Brain pericyte (primary cell): ENCODE measurements at regions not wholly inside any gene's neighbourhood (a gene's known extent, or its start where the extent isn't known, plus 50 kb on each side); places are given as distances from the start of the nearest gene placed in this dataset.

Experiments used
- DNase-seq: peaks from one replicate; pipeline ENCODE4 v3.0.0-alpha.2; 2012; ENCODE audit warnings: low read depth, low spot score

DNA sequence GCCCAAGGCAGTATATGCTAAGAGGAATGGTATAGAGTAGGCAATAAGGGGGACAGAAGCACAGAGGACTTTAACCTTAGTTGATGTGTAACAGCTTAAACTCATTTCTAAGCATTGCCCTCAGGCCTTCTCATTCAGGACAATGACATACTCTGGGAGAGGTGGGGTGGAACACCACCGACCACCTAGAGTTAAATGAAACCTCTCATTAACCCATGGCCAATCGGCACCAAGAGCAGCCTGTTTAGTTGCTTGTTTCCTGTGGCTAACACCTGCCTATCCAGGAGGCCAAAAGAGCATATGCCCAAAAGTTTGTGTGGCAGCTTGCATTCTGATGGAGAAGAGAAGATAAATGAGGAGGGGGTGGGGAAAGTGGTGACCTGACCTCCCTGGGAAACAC lies 50.0 kb downstream of the PABIR2 start:
- no peak for DNase-seq

DNA sequence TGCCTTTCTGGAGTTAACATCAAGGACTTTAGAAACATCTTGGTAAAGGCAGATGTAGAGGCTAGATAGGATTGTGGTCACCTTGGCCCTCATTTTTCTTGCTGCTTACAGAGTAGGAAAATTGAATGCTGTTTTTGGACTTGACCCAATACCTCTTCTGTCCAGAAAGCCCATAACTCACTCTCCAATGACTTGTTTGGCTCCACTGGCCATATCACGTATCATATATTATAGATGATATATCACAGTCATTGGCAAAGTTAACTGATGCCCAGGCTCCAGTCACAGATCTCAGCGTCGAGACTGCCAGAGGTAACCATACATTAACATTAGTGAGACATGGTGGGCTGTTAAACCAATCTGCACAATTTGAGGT lies 50.6 kb downstream of the PABIR2 start:
- no peak for DNase-seq

DNA sequence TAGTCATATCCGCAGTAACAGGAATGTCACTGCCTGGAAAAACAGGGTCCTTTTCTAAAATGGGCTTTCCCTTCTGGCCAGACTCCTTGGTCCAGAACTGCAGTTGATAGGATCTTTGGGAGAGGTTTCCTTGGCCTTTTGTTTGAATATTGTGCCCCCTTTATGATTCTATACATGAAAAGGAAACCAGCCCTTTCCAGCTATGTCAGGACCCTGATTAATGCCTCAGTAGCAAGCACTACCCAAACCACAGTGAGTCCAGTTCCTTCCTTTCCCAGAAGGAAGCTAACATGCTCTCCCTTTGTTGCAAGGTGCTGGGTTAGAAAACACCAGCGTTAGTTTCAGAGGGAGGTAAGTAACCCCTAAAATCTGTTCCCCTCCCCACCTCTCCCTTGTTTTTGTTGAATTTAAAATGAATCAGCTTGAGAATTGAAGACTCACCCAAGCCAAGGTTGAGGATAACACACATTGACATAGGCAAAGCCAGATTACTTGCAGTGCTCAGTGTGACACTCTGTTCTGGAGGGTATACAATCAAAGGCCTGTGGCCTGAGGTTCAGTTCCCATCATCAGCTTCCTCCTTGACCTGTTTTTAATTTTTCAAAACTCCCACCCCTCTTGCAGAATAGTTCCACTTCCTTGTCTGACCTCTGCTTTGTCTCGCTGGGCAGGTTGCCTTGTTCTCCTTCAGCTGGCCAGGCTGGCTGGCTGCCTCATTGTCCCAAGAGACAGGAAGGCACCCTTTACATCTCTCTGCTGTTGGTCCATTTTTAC lies 51.2 kb downstream of the PABIR2 start:
- no peak for DNase-seq

DNA sequence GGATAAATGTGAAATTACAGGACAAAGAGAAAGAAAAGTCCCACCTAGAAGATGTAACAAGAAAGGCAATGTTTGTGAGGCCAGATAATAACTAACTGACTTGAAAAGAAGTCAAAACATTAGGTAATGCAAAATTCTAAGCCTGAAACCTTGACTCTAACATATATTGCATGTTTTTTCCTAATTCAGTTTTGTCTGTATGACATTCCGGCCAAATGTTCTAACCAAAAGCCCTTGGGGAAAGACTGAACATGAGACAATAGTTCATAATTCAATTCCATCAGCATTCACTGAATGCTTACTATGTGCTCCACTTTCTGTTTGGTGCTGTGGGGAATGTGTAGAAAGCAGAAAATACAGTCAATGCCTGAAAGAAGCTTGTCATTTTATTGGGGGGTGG lies 53.9 kb downstream of the PABIR2 start:
- no peak for DNase-seq

DNA sequence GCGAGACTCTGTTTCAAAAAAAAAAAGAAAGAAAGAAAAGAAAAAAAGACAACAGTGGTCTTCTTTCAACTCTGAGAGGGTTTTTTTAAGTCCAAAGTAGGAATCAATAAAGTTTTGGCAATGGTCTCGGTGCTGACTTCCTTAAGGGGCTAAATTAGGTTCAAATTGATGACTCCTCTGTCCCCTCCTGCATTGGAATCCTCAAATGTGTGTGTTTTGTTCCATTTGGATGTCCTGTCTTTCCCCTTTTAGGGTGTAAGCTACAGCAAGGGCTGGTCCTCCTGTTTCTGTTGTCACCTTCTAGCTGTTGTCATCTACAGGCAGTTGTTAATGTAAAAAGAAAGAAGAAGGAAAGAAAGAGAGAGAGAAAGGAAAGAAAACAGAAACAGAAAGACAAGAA lies 54.4 kb downstream of the PABIR2 start:
- DNase-seq = no peak

DNA sequence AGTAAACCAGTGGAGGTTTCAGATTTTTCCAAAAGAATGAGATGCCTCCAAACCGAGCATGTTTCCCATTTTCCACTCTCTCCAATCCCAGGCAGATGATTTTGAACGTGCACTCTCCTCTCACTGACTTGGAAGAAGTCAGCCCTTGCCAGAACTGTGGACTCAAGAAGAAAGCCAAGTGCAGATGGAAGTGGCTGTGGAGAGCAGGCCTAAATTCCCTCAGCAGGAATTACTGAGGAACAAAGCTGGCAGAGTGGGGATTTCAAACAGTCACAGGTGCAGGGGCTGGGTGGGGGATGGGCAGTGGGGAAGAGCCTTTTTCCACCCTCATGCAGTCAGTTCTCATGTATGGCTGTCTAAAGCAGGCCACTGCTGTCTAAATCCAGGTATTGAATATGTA lies 55.3 kb downstream of the PABIR2 start:
- DNase-seq = no peak

DNA sequence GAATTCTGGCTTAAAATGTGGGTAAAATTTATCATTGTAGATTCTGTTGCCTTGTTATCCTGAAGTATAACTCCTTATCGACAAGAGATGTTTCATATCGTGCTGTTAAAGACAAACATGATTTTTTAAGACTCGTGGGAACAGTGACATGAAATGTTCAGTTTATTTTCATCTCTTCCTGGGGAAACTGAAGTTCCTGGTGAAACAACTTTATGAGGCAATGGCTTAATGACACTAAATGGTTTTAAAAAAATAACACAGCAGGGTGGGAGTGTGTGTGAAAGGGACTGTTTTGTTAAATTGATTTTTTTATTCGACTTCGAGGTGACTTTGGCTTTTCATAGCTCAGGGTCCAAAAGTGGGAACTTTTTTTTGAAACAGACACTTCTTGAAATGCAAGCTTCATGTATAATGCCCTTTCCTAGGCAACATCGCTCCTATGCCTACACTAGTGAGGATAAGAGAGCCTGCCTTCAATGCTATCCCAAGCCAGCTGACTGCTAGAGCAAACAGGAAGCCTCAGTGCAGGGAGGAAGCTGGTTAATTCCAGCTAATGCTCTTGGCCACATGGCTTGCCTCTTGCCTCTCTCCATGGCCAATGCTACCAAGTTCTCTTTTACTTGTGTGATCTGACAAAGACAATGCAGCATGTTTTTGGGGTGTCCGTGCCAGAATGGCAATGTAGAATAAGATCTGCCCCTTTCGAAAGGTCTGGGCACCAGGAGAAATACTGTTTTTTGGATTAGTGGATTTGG lies 57.8 kb downstream of the PABIR2 start:
- DNase-seq = no peak

DNA sequence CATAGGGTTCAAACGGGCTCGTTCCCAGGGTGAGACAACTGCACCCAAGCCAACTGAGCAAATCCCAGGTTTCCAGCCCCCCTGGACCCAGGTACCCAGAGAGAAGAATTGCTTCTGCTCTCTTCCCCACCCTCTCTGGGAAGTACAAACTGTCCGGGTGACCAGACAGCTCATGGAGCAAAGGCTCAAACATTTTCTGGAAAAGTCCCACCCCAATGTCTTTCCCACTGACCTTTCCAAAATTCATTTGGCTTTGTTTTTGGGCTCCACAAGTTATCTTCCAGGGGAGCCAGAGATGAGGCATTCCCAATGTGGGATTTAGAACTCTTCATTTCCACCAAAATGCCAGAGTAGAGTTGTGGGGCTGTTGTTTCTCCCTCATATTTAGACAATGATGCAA lies 58.6 kb downstream of the PABIR2 start:
- DNase-seq = no peak

DNA sequence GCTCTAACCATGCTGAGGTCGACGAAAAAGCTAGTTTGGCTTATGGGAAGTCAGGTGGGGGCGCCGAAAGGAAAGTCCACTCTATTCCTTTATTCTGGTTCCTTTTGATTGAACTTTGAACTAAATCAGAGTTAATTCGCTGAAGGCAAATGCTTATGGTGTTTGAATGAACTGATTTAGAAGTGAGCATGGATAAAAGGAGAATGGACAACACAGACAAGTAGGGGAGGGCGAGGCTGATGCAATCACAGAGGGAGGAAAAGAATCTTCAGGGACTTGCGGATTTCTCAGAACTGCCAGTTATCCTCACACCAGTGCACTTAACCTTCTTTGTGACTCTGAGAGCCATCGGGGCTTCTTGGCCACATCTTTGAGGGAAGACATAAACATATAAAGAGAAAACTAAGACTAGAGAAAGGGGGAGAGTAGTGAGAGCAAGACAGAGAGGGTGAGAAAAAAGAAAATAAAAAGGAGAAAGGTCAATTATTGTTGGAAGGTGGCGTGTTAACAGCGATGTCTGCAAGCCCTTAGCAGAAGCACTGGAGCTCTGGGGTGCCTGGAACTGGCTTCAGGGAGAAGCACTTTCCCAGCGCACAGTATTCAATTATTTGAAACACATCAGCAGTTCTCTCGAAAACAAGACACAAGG lies 59.2 kb downstream of the PABIR2 start:
- peak; percentile 22 for DNase-seq

DNA sequence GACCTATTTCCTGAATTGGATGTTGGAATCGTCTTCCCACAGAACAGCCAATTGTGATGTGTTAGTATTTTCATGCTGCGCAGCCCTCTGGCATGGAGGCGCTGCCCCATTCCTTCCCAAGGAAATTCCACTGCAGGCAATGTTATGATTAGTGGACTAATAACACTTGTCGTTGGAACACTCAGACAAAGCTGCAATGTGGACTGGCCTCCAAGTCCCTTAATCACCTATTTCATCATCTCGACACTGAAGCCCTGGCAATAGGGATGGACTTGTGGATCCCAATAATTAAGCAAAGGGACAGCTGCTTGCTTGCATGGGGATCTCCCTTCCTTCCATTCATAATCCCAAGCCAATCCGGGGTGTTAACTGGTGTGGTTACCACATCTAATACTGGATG lies 59.9 kb downstream of the PABIR2 start:
- no peak for DNase-seq

DNA sequence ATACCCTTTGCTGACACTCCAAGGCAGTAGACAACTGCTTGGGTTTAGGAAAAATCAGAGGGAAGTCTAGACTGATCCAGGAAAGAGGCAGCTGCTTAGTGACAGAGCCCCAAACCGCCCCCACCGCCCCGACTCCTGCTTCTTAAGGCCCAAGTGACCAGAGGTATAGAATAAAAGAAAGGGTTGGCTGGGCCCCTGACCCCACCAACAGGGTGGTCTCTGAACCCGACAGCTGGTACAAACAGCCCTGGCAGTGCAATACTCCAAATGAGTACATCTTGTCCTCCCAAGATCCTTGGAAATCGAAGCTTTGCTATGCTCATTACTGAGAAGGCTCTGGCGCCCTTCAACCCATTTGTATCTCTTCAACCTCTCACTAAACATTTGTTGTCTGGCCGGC lies 60.6 kb downstream of the PABIR2 start:
- DNase-seq = no peak

DNA sequence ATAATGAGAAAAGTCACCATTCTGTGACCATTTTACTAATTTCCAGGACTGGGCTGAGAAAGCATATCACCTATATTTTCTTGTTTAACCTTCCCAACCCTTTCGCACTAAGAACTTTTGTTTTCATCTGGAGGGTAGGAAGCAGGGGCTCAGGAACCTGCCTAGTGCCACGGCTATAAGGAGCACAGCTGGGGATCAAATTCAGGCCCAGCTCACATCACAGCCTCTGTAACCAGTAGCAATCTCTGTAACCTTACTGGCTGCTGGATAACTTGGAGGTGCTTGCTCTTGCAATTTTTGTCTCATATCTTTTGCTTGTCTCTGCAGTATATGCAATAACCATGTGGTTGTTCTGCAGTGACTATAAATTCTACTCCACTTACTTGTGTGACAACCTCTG lies 62.0 kb downstream of the PABIR2 start:
- no peak for DNase-seq

DNA sequence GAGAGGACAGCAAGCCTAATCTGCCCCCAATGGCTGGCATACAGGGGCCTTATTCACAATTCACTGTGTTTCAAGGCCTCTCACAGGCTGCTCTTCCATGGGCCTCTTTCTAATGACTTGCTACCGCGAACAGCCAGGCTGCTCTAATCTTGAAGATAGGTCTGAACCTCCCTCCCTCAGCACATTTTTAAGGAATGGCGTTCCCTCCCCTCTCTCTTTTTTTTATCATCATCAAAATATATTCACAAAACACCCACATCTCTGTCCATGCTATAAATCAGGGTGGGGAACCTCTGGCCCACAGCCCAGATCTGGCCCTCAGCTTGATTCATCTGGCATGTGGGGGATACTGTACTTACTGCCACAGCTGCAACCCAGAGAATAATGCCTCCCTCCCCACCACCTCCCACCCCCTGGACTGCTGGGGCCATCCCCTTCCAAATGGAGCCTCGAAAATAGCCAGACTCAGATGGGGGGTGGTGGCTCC lies 62.5 kb downstream of the PABIR2 start:
- DNase-seq = no peak

DNA sequence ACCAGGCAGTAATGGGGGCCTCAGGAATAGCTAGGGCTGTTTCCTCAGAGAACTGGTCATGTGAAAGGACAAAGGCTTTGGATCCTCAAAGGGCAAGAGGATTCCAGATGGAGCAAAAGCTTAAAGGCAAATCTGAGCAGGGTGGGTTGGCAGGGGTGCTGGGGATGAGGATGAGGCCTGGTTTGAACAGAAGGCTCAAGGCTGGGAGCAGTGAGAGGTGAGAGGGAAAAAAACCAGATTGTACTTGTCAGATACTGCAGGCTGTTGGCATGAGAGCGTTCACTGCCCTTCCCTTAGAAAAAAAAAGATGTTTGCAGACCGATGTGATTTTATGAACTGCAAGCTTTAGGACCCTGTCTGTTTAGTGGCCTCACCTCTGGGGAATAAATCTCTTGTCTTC lies 63.4 kb downstream of the PABIR2 start:
- no peak for DNase-seq

DNA sequence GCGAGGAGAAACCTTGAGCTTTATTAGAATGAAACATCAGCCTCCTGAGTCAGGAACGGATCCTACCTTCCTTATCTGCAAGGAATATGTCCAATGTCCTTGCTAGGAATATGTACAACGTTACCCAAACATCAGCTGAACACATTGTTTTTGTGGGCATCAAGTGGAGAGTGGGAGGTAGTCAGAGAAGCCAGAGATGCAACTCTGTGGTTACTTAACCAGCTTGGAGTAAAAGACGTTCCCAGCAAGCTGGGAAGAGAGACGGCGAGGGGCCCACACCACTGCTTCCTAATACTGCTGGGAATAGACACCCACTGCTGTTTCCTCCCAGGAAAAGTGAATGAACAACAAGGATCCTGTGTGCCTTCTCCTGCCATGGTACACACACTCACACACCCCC lies 64.3 kb downstream of the PABIR2 start:
- no peak for DNase-seq

DNA sequence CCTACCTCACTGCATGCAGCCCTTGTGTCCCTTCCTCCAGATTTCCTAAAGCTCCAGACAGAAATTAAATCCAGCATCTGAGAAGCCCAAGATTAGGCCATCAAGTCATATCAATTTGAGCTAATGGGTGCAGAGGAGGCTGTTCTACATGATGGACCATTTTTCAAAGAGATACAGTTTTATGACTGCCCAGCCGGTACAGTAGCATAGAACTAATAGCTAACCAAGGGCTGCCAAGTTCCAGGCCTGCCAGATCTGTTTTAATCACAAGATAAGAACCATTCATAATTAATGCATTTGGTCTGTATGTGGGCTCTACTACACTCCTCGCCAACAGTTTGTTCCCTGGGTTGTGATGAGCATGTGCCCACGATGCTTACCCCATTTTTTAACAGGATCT lies 64.9 kb downstream of the PABIR2 start:
- DNase-seq = no peak

DNA sequence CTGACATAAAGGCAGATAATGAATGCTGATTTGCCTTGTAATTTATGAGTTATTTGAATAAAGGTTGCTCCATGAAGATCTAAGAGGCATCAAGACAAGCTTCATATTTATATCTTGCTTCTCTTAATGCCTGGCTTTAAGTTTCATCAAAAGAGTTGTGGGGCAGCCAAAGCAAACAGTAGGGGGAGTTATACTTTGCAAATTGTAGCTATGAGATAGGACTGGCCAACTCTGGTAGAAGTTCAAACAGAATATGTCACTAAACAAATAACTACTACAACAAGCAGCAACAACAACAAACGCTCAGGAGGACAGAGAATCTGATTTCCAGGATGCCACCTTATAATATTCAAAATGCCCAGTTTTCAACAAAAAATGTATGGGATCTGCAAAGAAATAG lies 69.1 kb upstream of the PLAC1 start:
- DNase-seq = no peak

DNA sequence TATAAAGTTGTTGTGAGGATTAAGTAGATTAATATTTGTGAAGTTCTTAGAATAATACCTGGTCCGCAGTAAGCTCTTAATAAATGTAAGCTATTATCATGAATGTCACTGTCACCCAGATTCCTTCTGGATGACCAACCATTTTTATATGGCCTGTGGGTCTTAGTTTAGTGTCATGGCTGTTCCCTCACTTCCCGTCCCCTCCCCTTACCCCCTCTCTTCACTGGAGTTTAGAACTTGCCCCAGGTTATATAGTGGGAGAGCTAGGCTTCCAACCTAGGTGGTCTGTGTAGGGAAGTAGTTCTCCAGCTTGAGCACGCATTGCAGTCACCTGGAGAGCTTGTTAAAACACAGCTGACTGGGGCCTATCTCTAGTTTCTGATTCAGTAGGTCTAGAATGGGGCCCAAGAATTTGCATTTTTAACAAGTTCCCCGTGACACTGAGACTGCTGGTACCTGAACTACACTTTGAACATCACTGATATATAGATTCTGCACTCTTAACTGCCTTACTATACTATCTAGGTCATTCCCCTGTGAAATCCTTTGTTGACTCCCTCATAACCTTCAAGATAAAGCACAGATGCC lies 66.9 kb upstream of the PLAC1 start:
- DNase-seq = no peak

DNA sequence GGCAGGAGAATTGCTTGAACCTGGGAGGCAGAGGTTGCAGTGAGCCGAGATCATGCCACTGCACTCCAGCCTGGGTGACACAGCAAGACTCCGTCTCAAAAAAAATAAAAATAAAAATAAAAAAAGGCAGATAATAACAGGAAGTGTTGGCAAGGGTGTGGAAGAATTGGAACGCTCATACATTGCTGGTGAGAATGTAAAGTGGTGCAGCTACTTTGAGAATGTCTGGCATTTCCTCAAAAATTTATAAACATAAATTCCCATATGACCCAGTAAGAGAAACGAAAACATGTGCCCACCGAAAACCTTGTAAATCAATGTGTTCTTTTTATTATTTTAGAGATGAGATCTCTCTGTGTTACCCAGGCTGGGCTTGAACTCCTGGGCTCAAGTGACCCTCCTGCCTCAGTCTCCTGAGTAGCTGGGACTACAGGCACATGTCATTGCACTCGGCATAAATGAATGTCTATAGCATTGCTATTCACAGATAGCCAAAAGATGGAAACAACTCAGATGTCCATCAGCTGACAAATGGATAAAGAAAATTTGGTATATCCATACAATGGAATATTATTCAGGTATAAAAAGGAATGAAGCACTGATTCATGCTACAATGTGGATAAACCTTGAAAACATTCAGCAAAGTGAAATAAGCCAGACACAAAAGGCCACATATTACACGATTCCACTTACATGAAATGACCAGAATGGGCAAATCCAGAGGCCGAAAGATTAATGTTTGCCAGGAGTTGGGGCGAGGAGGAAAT lies 63.7 kb upstream of the PLAC1 start:
- no peak for DNase-seq

DNA sequence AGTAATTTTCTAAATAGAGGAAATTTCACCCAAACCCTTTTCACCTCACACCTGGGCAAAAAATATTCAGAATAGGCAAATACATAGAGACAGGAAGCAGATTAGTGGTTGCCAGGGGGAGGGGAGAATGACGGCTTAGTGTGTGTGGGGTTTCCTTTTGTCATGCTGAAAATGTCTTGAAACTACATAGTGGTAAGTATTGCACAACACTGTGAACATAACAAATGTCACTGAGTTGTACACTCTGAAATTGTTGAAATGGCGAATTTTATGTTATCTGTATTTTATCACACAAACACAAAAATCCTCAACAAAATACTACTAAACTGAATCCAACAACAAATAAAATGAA lies 60.7 kb upstream of the PLAC1 start:
- no peak for DNase-seq

DNA sequence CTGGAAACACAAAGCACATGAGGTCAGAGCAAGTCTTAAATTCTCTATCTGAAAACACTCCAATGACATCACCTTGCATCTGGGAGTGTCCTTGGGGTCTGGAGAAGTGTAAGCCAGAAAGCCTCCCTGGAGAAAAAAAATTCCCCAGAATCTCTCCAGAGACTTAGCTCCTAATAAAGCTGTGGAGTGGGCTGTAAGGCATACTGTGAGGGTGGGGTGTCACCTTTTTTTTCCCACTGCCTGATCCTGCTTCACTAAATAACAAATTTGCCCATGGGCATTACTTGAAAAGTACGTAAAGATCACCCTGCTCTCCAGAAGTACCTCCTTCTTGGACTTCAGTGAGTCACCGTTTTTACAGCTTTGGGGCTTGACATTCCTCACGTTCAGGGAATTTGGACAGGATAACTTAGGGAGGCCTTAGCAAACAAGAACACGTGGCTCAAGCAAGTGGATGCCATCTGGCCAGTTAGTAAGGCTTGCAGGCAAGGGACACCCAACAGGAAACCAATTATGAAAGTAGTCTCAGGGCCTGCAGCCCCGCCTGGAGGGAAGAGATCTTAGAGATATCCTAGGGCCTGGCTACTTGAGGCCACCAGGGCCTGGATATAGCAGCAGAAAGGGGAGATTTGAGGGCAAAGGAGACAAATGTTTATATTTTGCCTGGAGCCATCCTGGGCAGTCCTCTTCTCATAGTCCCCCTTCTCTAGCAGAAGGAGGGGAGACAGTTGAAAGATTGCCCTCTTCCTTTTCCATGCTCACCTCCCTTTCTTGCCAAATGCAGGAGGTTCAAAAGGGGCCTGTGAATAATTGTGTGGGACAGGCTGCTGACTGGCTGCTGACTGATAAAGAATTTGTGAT lies 60.1 kb upstream of the PLAC1 start:
- DNase-seq = no peak
